GM18511 (cell line): ENCODE measurements at regions not wholly inside any gene's neighbourhood (a gene's known extent, or its start where the extent isn't known, plus 50 kb on each side); places are given as distances from the start of the nearest gene placed in this dataset.

Experiments
- ATAC-seq: cut with Tn5 transposase; IDR thresholded peaks from one replicate; pipeline ENCODE4 v1.9.1; 2021; ENCODE audit warnings: mild to moderate bottlenecking, moderate library complexity; ENCODE audit not compliant: unreplicated experiment

DNA sequence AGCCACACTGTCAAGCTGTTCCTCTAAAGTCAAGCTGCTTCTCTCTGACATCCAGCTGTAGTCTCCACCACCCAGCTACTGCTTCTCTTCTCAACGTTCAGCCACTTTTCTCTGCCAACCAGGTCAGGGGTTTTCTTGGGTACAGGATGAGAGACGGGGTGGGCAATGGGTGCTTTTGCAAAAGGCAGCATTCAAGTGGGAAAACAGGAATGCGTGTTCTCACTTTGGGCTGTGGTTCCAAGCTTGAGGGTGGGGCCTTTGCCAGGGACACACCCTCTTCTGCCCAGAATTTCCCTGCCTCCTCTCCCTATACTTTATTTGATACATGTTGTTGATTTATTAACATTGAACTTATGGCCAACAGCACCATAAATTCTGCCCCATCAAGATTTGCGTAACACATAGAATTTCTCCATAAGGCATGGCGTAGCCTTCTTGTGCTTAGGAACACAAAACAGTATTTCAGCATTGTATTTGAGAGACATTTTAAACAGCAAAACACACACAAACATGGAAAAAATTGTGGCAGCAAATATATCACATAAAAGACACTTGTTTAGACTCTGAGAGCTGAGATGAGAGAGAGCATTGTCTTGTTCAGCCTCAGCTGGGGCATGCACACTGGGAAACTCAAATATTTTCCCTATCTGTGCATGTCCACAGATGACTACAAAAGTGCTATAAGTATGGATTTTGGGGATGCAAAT, 392.8 kb downstream of the SLITRK6 start:
- ATAC-seq = no peak

DNA sequence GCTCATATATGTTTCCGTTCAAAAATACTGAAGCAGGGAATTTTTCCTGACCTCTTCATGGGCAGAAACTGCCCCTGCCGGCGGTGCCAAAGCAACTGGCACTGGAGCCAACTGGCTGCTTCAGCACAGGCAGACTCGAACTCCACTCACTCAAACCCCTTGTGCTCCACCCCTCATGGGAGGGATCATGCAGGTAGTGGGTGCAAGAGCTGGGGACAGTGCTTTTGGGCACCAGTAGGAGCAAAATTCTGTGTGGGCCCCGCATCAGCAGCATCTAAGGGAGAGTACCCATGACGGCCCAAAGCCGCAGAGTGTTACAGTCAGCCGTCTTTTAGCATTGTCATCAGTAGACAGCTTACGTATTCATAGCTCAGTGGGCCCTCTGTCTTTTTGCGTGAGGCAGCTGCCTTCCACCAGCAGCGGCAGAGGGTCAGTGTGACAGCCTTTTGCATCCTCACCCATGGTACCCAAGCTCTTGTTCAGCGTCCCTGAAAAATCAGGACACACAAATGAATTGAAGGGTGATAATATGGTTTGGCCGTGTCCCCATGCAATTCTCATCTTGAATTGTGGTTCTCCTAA, 393.8 kb downstream of the SLITRK6 start:
- ATAC-seq = no peak

DNA sequence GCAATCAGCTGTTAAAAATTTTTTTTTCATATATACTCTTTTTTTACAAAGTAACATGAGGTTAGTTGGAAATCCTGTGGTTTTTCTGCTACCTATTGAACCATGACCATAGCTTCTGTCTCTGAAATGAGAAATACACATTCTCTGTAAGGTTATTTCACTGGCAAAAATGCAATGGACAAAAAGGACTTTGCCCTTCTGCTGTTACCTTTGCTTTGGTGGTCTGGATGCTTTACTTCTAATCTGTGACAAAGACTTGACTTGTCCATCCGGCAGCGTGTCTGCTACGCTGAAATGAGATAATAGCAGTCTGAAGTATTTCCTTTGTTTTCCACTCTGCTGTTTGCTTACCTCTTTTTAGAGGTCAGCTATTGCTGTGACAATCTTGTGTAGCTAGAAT, 412.8 kb downstream of the SLITRK6 start:
- no peak for ATAC-seq

DNA sequence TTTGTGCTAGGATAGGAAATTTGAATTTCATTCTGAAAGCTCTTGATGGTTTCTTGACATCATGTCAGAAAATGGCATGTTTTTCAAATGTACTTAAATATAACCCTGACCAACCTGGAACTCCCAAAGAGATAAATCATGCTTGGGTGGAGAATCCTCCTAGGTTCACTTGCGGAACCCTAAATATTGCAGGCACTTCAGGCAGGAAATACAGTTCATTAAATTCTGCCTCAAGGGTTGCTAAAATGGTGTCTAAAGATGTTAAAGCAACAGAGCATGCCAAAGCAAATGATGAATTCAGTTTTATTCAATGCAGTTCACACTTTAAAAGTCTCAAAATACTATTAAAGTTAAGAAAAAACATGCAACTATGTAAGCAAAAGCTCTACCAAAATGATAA, 415.9 kb downstream of the SLITRK6 start:
- no peak for ATAC-seq

DNA sequence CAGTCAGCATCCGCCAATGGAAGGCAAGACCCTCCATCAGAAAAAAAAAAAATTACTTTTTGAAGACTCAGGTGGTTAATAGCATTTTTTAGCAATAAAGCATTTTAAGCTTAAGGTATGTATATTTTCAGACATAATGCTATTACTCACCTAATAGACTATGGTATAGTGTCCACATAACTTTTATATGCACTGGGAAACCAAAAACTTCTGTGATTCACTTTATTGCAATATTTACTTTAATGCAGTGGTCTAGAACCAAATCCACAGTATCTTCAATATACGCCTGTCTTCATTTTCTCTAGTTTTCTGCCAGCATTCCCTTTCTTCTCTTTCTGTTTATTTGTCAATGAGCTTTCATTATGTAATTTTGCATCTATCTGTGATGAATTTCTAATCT, 418.1 kb downstream of the SLITRK6 start:
- no peak for ATAC-seq

DNA sequence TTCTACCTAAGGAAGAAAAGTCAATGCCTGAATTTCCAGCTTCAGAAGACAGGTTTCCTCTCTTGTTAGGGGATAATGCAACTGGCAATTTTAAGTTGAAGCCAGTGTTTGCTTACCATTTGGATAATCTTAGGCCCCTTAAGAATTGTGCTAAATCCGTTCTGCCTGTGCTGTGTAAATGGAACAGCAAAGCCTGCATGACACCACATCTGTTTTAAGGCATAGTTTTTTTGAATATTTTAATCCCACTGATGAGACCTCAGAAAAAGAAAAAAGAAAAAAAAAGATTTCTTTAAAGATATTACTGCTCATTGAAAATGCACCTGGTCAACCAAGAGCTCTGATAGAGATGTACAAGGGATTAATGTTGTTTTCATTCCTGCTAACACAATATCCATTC, 419.2 kb downstream of the SLITRK6 start:
- no peak for ATAC-seq

DNA sequence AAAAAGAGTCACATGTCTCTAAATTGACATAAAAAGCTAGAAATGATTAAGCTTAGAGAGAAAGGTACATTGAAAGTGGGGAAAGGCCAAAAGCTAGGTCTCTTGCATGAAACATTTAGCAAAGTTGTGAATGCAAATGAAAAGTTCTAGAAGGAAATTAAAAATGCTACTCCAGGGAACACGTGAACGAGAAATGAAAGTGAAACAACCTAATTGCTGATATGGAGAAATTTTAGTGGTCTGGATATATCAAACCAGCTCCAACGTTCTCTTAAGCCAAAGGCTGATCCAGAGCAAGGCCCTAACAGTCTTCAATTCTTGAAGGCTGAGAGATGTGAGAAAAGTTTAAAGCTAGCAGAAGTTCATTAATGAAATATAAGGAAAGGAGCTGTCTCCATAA, 419.8 kb downstream of the SLITRK6 start:
- ATAC-seq = no peak

DNA sequence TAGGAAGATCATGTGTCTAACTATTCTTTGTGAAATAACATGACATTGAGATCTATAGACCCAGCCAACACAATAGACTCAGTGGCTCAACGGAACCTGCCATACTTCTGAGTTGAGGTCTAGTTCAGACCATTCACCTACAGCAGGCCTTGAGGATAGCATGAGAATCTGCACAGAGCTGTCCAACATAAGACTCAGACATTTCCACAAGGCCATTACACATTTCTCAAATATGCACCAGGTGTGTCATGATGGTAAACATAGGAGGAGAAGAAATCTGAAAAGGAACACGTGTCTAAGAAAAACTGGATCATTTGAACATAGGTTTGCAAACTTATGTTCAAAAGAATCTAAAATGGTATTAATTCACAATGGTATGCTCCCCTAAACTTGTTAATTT, 421.4 kb downstream of the SLITRK6 start:
- ATAC-seq = no peak

DNA sequence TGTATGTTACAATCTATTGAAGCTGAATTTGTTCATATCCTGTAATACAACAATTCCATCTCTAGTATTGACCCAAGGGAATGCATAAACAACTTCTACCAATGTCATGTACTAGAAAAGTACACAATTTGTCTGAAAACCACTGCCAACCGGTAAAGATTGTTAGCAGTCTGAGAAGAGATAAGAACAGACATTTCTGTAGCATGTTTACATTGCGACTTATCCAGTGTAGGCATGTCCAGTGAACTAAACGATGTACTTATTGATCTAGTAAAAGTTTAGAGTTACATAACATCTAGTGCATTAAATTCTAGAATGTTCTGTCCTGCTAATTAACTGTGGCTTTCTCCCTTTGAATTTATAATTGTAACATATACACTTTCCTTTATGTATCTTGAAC, 425.9 kb downstream of the SLITRK6 start:
- ATAC-seq = no peak

DNA sequence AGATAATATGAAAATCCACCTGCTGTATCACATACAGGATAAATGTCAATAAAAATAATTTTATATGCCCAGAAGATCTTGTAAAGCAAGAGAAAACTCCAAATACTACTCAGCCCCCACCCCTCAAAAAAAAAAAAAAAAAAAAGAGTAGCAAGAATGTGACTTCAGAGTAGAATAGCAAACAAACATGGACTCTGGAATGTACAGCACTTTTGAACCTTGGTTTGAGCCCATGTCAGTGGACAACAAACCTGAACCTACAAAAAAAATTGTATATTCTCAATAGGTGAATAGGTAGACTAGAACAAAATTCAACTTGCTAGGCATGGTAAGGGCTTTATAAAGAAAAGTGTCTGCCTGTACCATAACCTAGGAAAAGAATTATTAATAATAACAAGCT, 428.0 kb downstream of the SLITRK6 start:
- ATAC-seq = no peak

DNA sequence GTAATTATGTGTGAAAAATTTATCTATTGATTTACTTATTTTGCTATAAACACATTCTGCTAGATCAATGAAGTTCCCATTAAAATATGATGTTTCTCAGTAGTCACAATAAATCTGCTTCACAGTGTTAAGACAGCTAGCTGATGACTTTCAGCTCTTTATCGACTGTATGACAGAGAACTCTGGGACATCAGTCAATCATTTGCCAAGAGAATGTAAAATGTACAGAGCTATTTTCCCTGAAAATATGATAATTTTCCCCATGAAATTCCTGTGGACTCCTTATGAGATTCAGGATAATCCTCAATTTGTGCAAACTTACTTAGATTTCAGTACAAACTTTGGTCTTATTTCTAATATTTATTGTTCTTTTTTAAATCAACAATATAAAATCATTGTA, 430.5 kb downstream of the SLITRK6 start:
- ATAC-seq = no peak

DNA sequence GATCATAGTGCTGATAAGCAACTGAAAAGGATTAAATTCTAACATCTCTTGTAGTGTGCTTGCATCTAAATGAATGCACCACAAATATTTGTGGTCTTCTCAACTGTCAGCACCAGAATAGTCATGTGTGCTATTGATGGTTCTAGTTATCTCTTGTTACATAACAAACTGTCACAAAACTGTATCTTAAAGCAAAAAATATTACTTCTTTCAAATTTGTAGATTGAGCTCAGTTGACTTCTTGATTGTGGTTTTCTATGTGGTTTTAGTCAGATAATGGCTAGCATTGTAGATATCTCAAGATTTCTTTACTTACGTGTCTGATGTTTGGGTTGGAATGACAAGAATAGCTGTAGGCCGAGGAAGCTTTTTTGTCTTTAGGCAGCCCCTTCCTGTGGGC, 431.3 kb downstream of the SLITRK6 start:
- ATAC-seq = no peak

DNA sequence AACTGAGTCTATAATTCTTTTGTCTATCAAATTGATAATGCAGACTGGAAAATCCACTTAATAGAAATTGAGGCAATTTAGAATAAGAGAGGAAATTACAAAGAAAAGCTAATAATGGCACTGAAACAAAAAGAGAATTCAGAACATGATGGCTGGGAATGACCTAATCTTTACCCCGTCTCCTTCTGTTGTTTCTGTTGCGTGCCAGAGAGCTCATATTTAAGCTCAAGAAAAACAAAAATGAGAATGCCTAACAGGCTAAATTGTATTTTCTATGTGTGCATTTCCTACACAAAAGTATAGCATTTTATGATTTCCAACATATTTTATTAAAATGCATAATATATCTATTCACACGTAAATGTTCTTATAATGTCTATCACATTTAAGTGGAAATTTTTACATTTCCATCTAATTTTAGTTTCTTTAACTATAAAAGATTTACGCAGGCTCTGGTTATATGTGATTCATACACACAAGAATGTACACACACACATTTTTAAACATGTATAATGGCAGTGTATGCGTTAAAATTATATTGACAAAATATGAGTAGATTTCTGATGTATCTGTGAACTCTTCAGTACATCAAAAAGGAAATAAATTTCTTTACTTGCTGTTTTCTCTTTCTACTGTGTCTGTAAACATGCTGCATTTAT, 432.3 kb downstream of the SLITRK6 start:
- no peak for ATAC-seq

DNA sequence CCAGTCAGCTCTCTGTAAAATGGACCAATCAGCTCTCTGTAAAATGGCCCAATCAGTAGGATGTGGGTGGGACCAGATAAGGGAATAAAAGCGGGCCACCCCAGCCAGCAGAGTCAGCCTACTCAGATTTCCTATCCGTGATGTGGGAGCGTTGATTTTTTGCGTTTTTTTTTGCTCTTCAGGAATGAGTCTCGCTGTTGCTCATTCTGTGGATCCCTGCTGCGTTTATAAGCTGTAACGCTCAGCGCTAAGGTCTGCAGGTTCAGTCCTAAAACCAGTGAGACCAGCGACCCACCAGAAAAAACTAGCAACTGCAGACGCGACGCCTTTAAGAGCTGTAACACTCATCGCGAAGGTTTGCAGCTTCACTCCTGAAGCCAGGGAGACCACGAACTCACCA, 435.7 kb downstream of the SLITRK6 start:
- no peak for ATAC-seq

DNA sequence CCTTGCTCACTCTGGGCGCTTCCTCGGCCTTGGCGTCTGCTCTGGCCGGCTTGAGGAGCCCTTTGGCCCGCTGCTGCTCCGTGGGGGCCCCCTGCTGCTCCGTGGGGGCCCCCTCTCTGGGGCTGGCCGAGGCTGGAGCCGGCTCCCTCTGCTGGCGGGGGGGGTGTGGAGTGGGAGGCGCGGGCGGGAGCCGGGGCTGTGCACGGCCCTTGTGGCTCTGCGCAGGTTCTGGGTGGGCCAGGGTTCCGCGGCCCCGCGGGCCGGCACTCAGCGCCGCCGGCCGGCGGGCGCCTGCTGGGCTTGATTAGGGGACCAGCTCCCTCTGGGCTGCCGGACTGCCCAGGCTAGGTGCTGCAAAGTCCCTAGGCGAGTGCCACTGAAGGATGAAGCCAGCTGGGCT, 436.2 kb downstream of the SLITRK6 start:
- ATAC-seq = no peak

DNA sequence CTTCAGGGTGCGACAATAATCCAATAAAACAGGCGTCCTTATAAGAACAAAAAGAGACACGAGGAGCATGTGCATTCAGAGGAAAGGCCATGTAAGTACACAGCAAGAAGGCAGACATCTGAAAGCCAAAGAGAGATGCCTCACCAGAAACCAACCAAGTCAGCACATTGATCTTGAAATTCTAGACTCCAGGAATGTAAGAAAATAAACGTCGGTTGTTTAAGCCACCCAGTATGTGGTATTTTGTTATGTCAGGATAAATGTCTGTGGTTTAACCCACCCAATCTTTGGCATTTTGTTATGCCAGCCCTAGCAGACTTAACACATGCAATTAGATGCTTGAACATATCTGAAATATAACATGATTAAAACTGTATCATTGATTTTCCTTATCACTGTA, 452.0 kb downstream of the SLITRK6 start:
- no peak for ATAC-seq

DNA sequence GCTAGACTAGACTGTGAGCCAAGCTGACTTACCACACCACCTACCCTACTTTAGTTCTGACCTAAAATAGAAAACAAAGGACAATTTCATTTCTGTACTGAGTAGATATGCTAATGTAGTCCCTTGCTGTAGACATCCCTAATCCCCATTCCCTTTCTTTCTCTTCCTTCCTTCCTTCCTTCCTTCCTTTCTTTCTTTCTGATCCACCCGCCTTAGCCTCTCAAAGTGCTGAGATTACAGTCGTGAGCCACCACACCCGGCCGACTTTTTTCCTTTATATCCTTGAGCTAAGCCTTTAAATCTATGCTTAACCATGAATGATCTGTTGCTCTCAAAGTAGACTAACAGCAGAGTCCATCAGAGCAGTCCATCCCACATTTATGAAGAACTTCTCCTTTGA, 465.0 kb downstream of the SLITRK6 start:
- ATAC-seq = no peak

DNA sequence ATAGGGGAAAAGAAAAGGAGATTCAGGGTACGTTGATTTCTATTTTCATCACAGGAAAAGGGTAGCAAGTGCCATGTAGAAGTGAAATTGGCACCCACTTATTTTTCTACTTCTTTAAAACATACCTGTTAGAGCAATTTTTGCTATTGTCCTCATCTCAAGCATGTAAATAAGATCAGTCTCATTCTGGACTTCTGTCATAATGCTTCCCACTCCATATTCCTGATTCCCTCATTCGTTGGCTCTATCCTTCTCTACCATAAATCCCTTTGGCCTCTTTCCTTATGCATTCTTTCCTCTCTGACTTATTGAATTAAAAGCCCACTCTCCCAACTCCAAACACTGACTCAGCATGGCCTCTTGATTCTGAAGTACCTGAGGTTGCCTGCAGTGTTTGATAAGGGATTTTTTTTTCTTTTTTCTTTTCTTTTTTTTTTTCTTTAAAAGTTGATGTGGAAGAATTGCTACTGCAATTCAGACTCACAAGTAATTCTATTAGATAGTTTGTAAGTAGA, 465.7 kb downstream of the SLITRK6 start:
- ATAC-seq = no peak

DNA sequence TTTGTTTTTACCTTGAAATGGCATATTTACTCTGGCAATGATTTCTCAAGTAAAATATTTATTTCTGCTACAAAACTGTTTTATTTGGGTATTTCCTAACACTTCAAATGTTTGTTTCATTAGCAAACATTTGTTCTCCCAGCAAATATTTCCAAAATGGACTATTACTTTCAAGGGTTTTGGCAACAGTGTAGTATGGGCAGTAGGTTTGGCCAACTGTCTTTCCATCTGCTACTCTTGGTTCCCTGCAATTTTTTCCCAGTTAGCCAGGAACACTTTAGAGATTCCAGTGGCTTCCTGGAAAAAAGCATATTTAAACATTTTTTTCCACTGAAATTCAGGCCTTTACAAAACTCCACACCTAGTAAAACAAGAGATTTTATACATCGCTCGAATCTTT, 466.6 kb downstream of the SLITRK6 start:
- ATAC-seq = no peak

DNA sequence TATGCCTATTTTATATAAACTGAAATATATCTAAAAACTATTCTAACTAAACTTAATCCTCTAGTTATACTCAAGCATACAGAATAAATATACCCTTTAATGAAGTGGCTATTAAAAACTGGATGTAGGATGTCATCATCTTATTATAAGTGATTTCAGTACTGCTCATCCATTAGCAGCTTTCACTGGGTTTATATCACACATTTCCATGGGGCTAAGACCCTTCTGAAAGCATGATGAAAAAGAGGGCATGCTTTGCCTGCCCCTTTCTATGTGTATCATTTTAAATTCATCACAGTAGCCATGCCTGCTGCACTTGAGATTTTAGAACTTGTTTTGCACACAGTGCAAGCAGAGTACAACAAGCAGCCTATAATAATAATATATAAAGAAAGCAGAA, 477.5 kb downstream of the SLITRK6 start:
- ATAC-seq = no peak

DNA sequence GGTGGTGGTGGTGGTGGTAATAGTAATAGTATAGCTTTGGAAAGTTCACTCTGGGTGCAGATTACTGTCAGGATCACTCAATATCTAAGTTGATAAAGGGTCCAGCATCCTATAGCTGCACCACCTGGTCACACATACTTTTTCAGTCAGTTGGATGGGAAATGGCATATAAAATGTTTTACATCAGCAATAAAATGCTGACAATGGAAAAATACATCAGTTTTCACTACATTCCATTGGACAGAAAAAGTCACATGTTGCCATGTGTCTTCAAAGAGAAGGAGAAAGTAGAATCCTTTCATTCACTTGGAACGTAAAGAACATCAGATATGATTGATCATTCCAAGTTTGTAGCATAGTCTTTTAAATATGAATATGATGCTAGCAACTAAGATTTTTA, 481.4 kb downstream of the SLITRK6 start:
- no peak for ATAC-seq

DNA sequence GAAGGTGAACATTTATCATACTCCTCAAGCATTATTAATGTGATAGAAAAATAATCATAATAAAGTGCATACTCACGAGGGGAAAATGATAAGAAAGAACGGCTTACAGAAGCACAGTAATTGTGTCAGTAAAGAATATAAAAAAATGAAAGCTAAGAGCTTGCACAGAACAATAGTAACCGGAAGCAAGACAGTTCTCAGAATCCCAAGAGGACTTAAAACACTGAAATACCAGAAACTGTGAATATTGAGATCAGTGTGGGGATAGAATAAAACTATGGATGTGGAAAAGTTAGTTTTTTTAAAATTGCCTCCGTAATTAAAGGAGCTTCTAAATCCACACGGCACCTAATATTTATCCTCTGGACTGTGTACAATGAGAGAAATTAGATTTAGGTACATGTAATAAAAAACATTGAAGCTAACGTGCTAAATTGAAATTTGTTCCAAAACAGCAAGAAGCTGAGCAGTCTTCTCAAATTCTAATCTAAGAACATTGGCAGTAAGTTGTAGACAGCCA, 482.7 kb downstream of the SLITRK6 start:
- no peak for ATAC-seq
